IMR-90 (cell line): ENCODE measurements at regions not wholly inside any gene's neighbourhood (a gene's known extent, or its start where the extent isn't known, plus 50 kb on each side); places are given as distances from the start of the nearest gene placed in this dataset.

Source experiments
- ATAC-seq: fragments of 200-7000 bp; cut with Tn5 transposase; 2 replicates; pipeline ENCODE4 v1.9.1; 2020; ENCODE audit warnings: low read depth, mild to moderate bottlenecking, moderate library complexity
- BruUV-seq: library from RNA; stranded (reverse); fragments of 400-500 nt; replicated peaks from 2 replicates; lab custom pipeline; 2021; lab: Mats Ljungman, UMichigan
- CTCF ChIA-PET: fragments of 300-600 bp; formaldehyde crosslinking; extraction: SDS; loops from one replicate; lab custom pipeline; 2021; ENCODE audit warnings: antibody characterized with exemption; lab: Yijun Ruan, JAX
- POLR2A ChIA-PET: fragments of 300-600 bp; sonication (Branson Sonifier 250); formaldehyde crosslinking; loops from one replicate; lab custom pipeline; 2022; ENCODE audit warnings: antibody characterized with exemption; ENCODE audit not compliant: unreplicated experiment; lab: Charles Lee
- DNase-seq: peaks from one replicate; pipeline ENCODE4 v3.0.0; 2013
- H2AFZ ChIP-seq: replicated peaks from 2 replicates; pipeline ENCODE3; 2013; ENCODE audit warnings: low read length, mild to moderate bottlenecking; ENCODE audit not compliant: poor library complexity
- H2AK5ac ChIP-seq: 2 replicates; pipeline ENCODE4 v1.6.1; 2013; ENCODE audit warnings: low read depth, low read length, inconsistent platforms
- H2AK9ac ChIP-seq: replicated peaks from 2 replicates; pipeline ENCODE3; 2013; ENCODE audit warnings: mild to moderate bottlenecking, low read depth, low read length, moderate library complexity; ENCODE audit not compliant: poor library complexity
- H2BK120ac ChIP-seq: 2 replicates; pipeline ENCODE4 v1.6.1; 2013; ENCODE audit warnings: low read depth, low read length, inconsistent platforms
- H2BK15ac ChIP-seq: 3 replicates; pipeline ENCODE4 v1.6.1; 2013; ENCODE audit warnings: low read depth, low read length, inconsistent platforms
- H2BK20ac ChIP-seq: 2 replicates; pipeline ENCODE4 v1.6.1; 2013; ENCODE audit warnings: low read depth, mild to moderate bottlenecking, inconsistent platforms, low read length, moderate library complexity
- H2BK5ac ChIP-seq: 2 replicates; pipeline ENCODE4 v1.6.1; 2013; ENCODE audit warnings: mild to moderate bottlenecking, low read depth, low read length, inconsistent platforms; ENCODE audit not compliant: poor library complexity, severe bottlenecking
- H3K14ac ChIP-seq: replicated peaks from 2 replicates; pipeline ENCODE4 v1.6.1; 2013; ENCODE audit warnings: low read depth, low read length, inconsistent platforms
- H3K18ac ChIP-seq: 2 replicates; pipeline ENCODE4 v1.6.1; 2013; ENCODE audit warnings: low read depth, low read length, control low read depth
- H3K23ac ChIP-seq: 2 replicates; pipeline ENCODE4 v1.6.1; 2013; ENCODE audit warnings: low read depth, low read length, inconsistent platforms
- H3K27ac ChIP-seq: 2 replicates; pipeline ENCODE4 v1.5.1; 2013; ENCODE audit warnings: mild to moderate bottlenecking, control low read depth, low read length; ENCODE audit not compliant: insufficient read depth
- H3K27me3 ChIP-seq: 2 replicates; pipeline ENCODE4 v1.6.1; 2013; ENCODE audit warnings: low read length; ENCODE audit not compliant: control insufficient read depth, insufficient read depth
- H3K36me3 ChIP-seq: 2 replicates; pipeline ENCODE4 v1.6.1; 2013; ENCODE audit warnings: low read length, mixed read lengths; ENCODE audit not compliant: control insufficient read depth, insufficient read depth
- H3K4ac ChIP-seq: 2 replicates; pipeline ENCODE4 v1.6.1; 2013; ENCODE audit warnings: low read depth, low read length, inconsistent platforms
- H3K4me1 ChIP-seq: 2 replicates; pipeline ENCODE4 v1.6.1; 2013; ENCODE audit warnings: low read length, mixed read lengths; ENCODE audit not compliant: control insufficient read depth, insufficient read depth
- H3K4me2 ChIP-seq: 2 replicates; pipeline ENCODE4 v1.6.1; 2013; ENCODE audit warnings: low read depth, mild to moderate bottlenecking, control low read depth, low read length, moderate library complexity
- H3K4me3 ChIP-seq: 2 replicates; pipeline ENCODE4 v1.5.1; 2013; ENCODE audit warnings: low read depth, mild to moderate bottlenecking, control low read depth, low read length, moderate library complexity; ENCODE audit not compliant: insufficient read depth
- H3K56ac ChIP-seq: 2 replicates; pipeline ENCODE4 v1.6.1; 2013; ENCODE audit warnings: low read length, inconsistent platforms; ENCODE audit not compliant: insufficient read depth; ENCODE audit errors: extremely low read depth
- H3K79me1 ChIP-seq, 2 experiments: 2 replicates each; pipeline ENCODE4 v1.6.1; 2013; ENCODE audit warnings: low read length in 2 of 2, inconsistent platforms in 1 of 2, low read depth in 1 of 2
- H3K9ac ChIP-seq: 2 replicates; pipeline ENCODE4 v1.6.1; 2013; ENCODE audit warnings: low read depth, low read length, control low read depth
- H3K9me1 ChIP-seq: 2 replicates; pipeline ENCODE4 v1.6.1; 2013; ENCODE audit warnings: low read length, inconsistent platforms; ENCODE audit not compliant: insufficient read depth
- H3K9me3 ChIP-seq: 2 replicates; pipeline ENCODE4 v1.6.1; 2013; ENCODE audit warnings: low read length; ENCODE audit not compliant: control insufficient read depth, insufficient read depth
- H4K20me1 ChIP-seq: 2 replicates; pipeline ENCODE4 v1.6.1; 2013; ENCODE audit warnings: low read length, inconsistent platforms; ENCODE audit not compliant: insufficient read depth
- H4K5ac ChIP-seq: 2 replicates; pipeline ENCODE4 v1.6.1; 2013; ENCODE audit warnings: mild to moderate bottlenecking, low read depth, low read length, control low read depth
- H4K8ac ChIP-seq, 2 experiments: 2 replicates each; pipeline ENCODE4 v1.6.1; 2013; ENCODE audit warnings: low read depth in 2 of 2, low read length in 2 of 2, control low read depth in 1 of 2, inconsistent platforms in 1 of 2
- H4K91ac ChIP-seq: 2 replicates; pipeline ENCODE4 v1.6.1; 2013; ENCODE audit warnings: low read depth, low read length, inconsistent platforms; ENCODE audit not compliant: insufficient read depth
- CEBPB ChIP-seq: IDR thresholded peaks from 2 replicates; pipeline ENCODE4 v1.6.1; 2012; ENCODE audit warnings: low read depth, low read length, improper control_type of control experiment
- CHD1 ChIP-seq: IDR thresholded peaks from 2 replicates; pipeline ENCODE4 v1.6.1; 2012; ENCODE audit warnings: low read depth, low read length, improper control_type of control experiment
- FOS ChIP-seq: fragments of 150-350 bp; IDR thresholded peaks from 2 replicates; pipeline ENCODE4 v1.6.1; 2016; ENCODE audit warnings: low read depth, low read length
- MAZ ChIP-seq: IDR thresholded peaks from 2 replicates; pipeline ENCODE4 v1.6.1; 2012; ENCODE audit warnings: low read depth, mild to moderate bottlenecking, low read length, improper control_type of control experiment, moderate library complexity, borderline replicate concordance
- MXI1 ChIP-seq: IDR thresholded peaks from 2 replicates; pipeline ENCODE4 v1.6.1; 2012; ENCODE audit warnings: low read depth, mild to moderate bottlenecking, low read length, moderate library complexity, borderline replicate concordance
- NFE2L2 ChIP-seq: fragments of 150-350 bp; IDR thresholded peaks from 2 replicates; pipeline ENCODE4 v1.6.1; 2016; ENCODE audit warnings: low read depth, mild to moderate bottlenecking, low read length
- POLR2A ChIP-seq: IDR thresholded peaks from 2 replicates; pipeline ENCODE4 v1.6.1; 2012; ENCODE audit warnings: mild to moderate bottlenecking, low read depth, low read length
- RAD21 ChIP-seq: IDR thresholded peaks from 2 replicates; pipeline ENCODE4 v1.6.1; 2012; ENCODE audit warnings: low read length, improper control_type of control experiment
- RCOR1 ChIP-seq: IDR thresholded peaks from 2 replicates; pipeline ENCODE4 v1.6.1; 2012; ENCODE audit warnings: mild to moderate bottlenecking, low read length, improper control_type of control experiment; ENCODE audit not compliant: insufficient replicate concordance
- RFX5 ChIP-seq: IDR thresholded peaks from 2 replicates; pipeline ENCODE4 v1.8.0; 2012; ENCODE audit warnings: low read depth, mild to moderate bottlenecking, low read length, moderate library complexity
- SMC3 ChIP-seq: fragments of 150-350 bp; IDR thresholded peaks from 2 replicates; pipeline ENCODE4 v1.6.1; 2016; ENCODE audit warnings: low read depth, mild to moderate bottlenecking, antibody characterized with exemption, low read length, moderate library complexity
- WGBS, 2 experiments: methylation state at CpG; one replicate each; pipeline versions ENCODE4 v1.1.5 to v1.1.7; 2013; ENCODE audit warnings: missing lambda C conversion rate in 2 of 2; ENCODE audit not compliant: insufficient read length in 1 of 2; ENCODE audit errors: extremely low coverage in 2 of 2; 5-methylcytosine and 5-hydroxymethylcytosine counted together
- dilution Hi-C: fragments of 300-500 bp; cut with HindIII; formaldehyde crosslinking; loops from one replicate; pipeline ENCODE4 v1.14.3; 2018; ENCODE audit warnings: low sequenced_read_pairs; ENCODE audit not compliant: unreplicated experiment
- in situ Hi-C: fragments of 300-500 bp; cut with MboI; formaldehyde crosslinking; loops from 3 replicates; pipeline ENCODE4 v1.14.3; 2019; ENCODE audit warnings: low sequenced_read_pairs, inconsistent platforms, mixed read lengths
- intact Hi-C: fragments of 100-400 bp; cut with micrococcal nuclease; formaldehyde crosslinking; loops from 2 replicates; pipeline ENCODE4 v1.10.0; 2022
- TF ChIP-seq, protein P1 (sequence below): fragments of 150-350 bp; IDR thresholded peaks from 2 replicates; pipeline ENCODE4 v1.6.1; 2017; ENCODE audit warnings: mild to moderate bottlenecking, antibody characterized with exemption, low read length, low read depth

DNA sequence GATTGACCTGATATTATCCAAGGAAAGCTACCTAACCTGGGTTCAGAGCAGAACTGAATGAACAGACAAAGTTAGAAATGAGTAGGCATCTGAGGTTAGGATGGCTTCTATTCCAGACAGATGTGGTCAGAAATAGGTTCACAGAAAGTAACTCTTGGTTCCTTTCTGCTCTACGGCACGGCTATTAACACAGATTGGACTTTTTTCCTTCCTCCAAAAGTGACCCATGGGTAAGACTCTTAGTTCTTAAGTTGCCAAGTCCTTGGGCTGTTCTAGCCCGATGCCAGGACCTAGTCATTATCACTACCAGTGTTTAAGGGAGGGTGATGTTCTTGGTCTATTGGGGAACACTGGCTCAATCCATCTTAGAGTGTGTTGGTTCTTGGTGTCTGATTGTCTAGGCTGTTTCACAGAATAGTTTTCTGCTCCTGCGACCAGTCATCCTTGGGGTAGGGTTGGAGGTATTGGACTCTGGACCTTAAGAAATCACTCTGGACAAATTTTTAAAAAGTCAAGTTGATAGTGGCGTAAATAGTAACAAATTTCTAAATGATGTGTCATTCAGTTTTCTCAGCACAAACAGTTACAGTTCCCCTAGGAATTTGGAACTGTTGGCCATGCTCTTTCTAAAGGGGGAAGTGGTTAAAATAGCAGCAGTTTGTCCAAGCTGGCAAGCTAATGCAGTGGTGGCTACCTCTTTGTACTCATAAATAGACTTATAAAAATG lies 60.1 kb upstream of the MYCBP2 start:
- H2BK20ac ChIP-seq: peak overlapping the region; percentile 88
- peak overlapping the region; percentile 16 for H2AFZ ChIP-seq
- TF ChIP-seq POLR2A (no peak), MXI1 (no peak), RFX5 (no peak), CHD1 (no peak), NFE2L2 (no peak), CEBPB (no peak), SMC3 (no peak), RAD21 (no peak), FOS (no peak), RCOR1 (no peak), MAZ (no peak)
- TF ChIP-seq, protein P1, sequence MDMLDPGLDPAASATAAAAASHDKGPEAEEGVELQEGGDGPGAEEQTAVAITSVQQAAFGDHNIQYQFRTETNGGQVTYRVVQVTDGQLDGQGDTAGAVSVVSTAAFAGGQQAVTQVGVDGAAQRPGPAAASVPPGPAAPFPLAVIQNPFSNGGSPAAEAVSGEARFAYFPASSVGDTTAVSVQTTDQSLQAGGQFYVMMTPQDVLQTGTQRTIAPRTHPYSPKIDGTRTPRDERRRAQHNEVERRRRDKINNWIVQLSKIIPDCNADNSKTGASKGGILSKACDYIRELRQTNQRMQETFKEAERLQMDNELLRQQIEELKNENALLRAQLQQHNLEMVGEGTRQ: no peak
- H2BK120ac ChIP-seq: peak overlapping the region; percentile 90
- peak overlapping the region; percentile 9; the same call in 1 of the 3 replicates for H2BK15ac ChIP-seq
- ChIA-PET POLR2A (no interaction called here), CTCF (no interaction called here)
- no peaks in the 10 kb centered on the region for H3K36me3 ChIP-seq
- H4K91ac ChIP-seq: peak overlapping the region; percentile 58
- H3K4me2 ChIP-seq: no peak overlapping the region
- H4K5ac ChIP-seq: peak overlapping the region; percentile 20; the same call in 1 of the 2 replicates
- no peaks in the 10 kb centered on the region for H3K9me3 ChIP-seq
- peak overlapping the region; percentile 78 for H3K4ac ChIP-seq
- H2AK9ac ChIP-seq: no peak overlapping the region
- 0 out of 2 replicates have a peak overlapping the region, but pooled peaks have one; percentile 46 for H3K23ac ChIP-seq
- peaks cover 2% of the 10 kb centered on the region; the same call in 1 of the 2 replicates for H3K9me1 ChIP-seq
- in situ Hi-C loops (no loop called here), intact Hi-C loops (no loop called here), dilution Hi-C loops (no loop called here)
- DNase-seq (peak; percentile 33), ATAC-seq (peak; percentile 73)
- H4K20me1 ChIP-seq: no peaks in the 10 kb centered on the region
- H3K4me3 ChIP-seq: no peak overlapping the region
- H3K18ac ChIP-seq: peak overlapping the region; percentile 72; the same call in 1 of the 2 replicates
- H3K9ac ChIP-seq: no peak overlapping the region
- H3K56ac ChIP-seq: no peak overlapping the region
- no peak overlapping the region; the same call in 1 of the 2 replicates for H2AK5ac ChIP-seq
- peak overlapping the region; percentile 58 for H2BK5ac ChIP-seq
- peaks cover 6% of the 10 kb centered on the region; the same call in 1 of the 2 replicates for H3K4me1 ChIP-seq
- no CpG with 5 or more reads among the region's 5 CpGs for WGBS, 2 experiments
- no peak overlapping the region for H3K27ac ChIP-seq
- H3K14ac ChIP-seq: peak overlapping the region; percentile 7; the same call in 1 of the 2 replicates
- no TSS peak for BruUV-seq
- H4K8ac ChIP-seq: peak overlapping the region in 1 of 2 experiments; percentile 43; a peak in 1 of 4 replicates
- H3K27me3 ChIP-seq: no peaks in the 10 kb centered on the region; the same call in 1 of the 2 replicates
- no peaks in the 10 kb centered on the region for H3K79me1 ChIP-seq
